Suprapubic skin (tissue), 4 donors: ENCODE measurements at regions not wholly inside any gene's neighbourhood (a gene's known extent, or its start where the extent isn't known, plus 50 kb on each side); places are given as distances from the start of the nearest gene placed in this dataset.

Experiments
- DNase-seq, 2 donors: peaks; one replicate each; pipeline ENCODE4 v3.0.0-alpha.2; 2019; ENCODE audit warnings: low spot score in 2 of 2
- H3K27ac ChIP-seq: fragments of 200-600 bp; sonication (generic); one replicate; pipeline ENCODE4 v1.5.1; 2019
- H3K27me3 ChIP-seq: fragments of 200-600 bp; sonication (generic); one replicate; pipeline ENCODE4 v1.5.1; 2019
- H3K36me3 ChIP-seq: fragments of 200-600 bp; sonication (generic); one replicate; pipeline ENCODE4 v1.5.1; 2019
- H3K4me1 ChIP-seq: fragments of 200-600 bp; sonication (generic); one replicate; pipeline ENCODE4 v1.5.1; 2019
- H3K4me3 ChIP-seq: fragments of 200-600 bp; sonication (generic); one replicate; pipeline ENCODE4 v1.5.1; 2019; ENCODE audit warnings: mild to moderate bottlenecking
- H3K9me3 ChIP-seq: fragments of 200-600 bp; sonication (generic); one replicate; pipeline ENCODE4 v1.5.1; 2019
- EP300 ChIP-seq: sonication (generic); formaldehyde crosslinking; IDR thresholded peaks from one replicate; pipeline ENCODE4 v1.6.1; 2017; ENCODE audit warnings: antibody characterized with exemption
- POLR2A ChIP-seq, 2 donors: fragments of 450-650 bp; IDR thresholded peaks; one replicate each; pipeline ENCODE4 v1.6.1; 2017; ENCODE audit warnings: antibody characterized with exemption in 2 of 2, mild to moderate bottlenecking in 2 of 2, moderate library complexity in 2 of 2
- POLR2AphosphoS5 ChIP-seq, 3 donors: sonication (generic); formaldehyde crosslinking; IDR thresholded peaks; one replicate each; pipeline ENCODE4 v1.6.1; 2017; ENCODE audit warnings: antibody characterized with exemption in 3 of 3
- WGBS: methylation state at CpG from one replicate; pipeline ENCODE4 v1.1.5; 2018; 5-methylcytosine and 5-hydroxymethylcytosine counted together
- TF ChIP-seq, protein P1 (sequence below), 2 donors: fragments of 200-600 bp in 1 of 2; fragments of 450-650 bp in 1 of 2; sonication (generic) in 1 of 2; IDR thresholded peaks; one replicate each; pipeline ENCODE4 v1.5.1; 2016 to 2019; ENCODE audit warnings: antibody characterized with exemption in 2 of 2, mild to moderate bottlenecking in 1 of 2, moderate library complexity in 1 of 2

- Histone ChIP-seq H3K27me3 (no peaks in the 10 kb centered on the region), H3K4me1 (no peaks in the 10 kb centered on the region), H3K4me3 (no peak overlapping the region), H3K36me3 (no peaks in the 10 kb centered on the region), H3K9me3 (no peaks in the 10 kb centered on the region), H3K27ac (no peak overlapping the region)
- TF ChIP-seq POLR2A (IDR thresholded peaks at IDR 0.05), result no peak
- WGBS, result 26% methylated on average over 2 of the region's 2 CpGs
- DNase-seq, result no peak
Measured at GRCh38 chr14:71267691-71268090, 360.4 kb downstream of the PCNX1 start.

GRCh38 chr14:71270111-71270510 lies 362.9 kb downstream of the PCNX1 start:
- 89% methylated on average over 1 of the region's 1 CpG for WGBS
- H3K4me1 ChIP-seq, result no peaks in the 10 kb centered on the region

DNA sequence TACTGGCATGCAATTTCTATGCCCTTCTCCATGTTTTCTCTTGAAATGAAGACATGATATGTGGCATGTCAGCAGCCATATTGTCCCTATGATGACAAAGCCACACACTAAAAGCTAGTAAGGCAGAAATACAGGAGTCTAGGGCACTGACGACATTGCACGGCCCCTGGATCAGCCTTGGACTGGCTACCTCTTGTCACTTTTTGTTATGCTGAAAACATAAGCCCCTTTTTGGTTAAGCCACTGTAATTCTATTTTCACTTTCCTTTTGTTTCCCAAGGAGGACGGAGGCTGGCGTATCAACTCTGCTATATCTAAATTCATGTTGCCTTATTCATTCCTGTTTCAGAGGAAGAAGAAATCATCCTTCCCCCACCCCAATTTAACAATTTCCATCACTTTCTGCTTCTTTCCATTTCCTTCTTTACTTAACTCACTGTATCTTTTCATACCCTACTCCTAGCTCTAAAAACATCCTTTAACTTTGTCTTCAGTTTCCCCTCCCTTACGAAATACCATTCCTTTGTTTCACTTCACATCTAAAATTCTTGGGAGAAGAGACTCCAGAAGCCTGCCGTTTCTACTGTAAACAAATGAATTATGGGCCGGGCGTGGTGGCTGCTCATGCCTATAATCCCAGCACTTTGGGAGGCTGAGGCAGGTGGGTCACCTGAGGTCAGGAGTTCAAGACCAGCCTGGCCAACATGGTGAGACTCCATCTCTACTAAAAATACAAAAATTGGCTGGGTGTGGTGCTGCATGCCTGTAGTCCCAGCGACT lies 364.1 kb downstream of the PCNX1 start:
- TF ChIP-seq, protein P1, sequence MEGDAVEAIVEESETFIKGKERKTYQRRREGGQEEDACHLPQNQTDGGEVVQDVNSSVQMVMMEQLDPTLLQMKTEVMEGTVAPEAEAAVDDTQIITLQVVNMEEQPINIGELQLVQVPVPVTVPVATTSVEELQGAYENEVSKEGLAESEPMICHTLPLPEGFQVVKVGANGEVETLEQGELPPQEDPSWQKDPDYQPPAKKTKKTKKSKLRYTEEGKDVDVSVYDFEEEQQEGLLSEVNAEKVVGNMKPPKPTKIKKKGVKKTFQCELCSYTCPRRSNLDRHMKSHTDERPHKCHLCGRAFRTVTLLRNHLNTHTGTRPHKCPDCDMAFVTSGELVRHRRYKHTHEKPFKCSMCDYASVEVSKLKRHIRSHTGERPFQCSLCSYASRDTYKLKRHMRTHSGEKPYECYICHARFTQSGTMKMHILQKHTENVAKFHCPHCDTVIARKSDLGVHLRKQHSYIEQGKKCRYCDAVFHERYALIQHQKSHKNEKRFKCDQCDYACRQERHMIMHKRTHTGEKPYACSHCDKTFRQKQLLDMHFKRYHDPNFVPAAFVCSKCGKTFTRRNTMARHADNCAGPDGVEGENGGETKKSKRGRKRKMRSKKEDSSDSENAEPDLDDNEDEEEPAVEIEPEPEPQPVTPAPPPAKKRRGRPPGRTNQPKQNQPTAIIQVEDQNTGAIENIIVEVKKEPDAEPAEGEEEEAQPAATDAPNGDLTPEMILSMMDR (IDR thresholded peaks at IDR 0.05), result no peak
- TF ChIP-seq POLR2AphosphoS5 (IDR thresholded peaks at IDR 0.05) (no peak), EP300 (no peak), POLR2A (IDR thresholded peaks at IDR 0.05) (no peak)
- Histone ChIP-seq H3K4me1 (no peaks in the 10 kb centered on the region), H3K9me3 (no peaks in the 10 kb centered on the region), H3K27me3 (no peaks in the 10 kb centered on the region), H3K27ac (no peak overlapping the region), H3K36me3 (no peaks in the 10 kb centered on the region), H3K4me3 (no peak overlapping the region)
- DNase-seq, result no peak
- 90% methylated on average over 9 of the region's 9 CpGs for WGBS

More at GRCh38 chr14:71270111-71270510, 362.9 kb downstream of the PCNX1 start:
- Histone ChIP-seq H3K27me3 (no peaks in the 10 kb centered on the region), H3K4me3 (no peak overlapping the region), H3K9me3 (no peaks in the 10 kb centered on the region), H3K36me3 (no peaks in the 10 kb centered on the region), H3K27ac (no peak overlapping the region)
- no peak for TF ChIP-seq EP300
- TF ChIP-seq POLR2AphosphoS5 (IDR thresholded peaks at IDR 0.05), result no peak
- TF ChIP-seq, protein P1 (IDR thresholded peaks at IDR 0.05), result no peak
- no peak for TF ChIP-seq POLR2A (IDR thresholded peaks at IDR 0.05)
- DNase-seq, result no peak

- Histone ChIP-seq H3K27ac (no peak overlapping the region), H3K36me3 (no peaks in the 10 kb centered on the region), H3K27me3 (no peaks in the 10 kb centered on the region), H3K4me3 (no peak overlapping the region), H3K9me3 (no peaks in the 10 kb centered on the region), H3K4me1 (no peaks in the 10 kb centered on the region)
- DNase-seq, result no peak
- TF ChIP-seq, protein P1 (IDR thresholded peaks at IDR 0.05), result no peak
- TF ChIP-seq POLR2AphosphoS5 (IDR thresholded peaks at IDR 0.05) (no peak), EP300 (no peak), POLR2A (IDR thresholded peaks at IDR 0.05) (no peak)
- WGBS, result 87% methylated on average over 2 of the region's 2 CpGs
Measured at GRCh38 chr14:71273366-71273765, 366.1 kb downstream of the PCNX1 start.

DNA sequence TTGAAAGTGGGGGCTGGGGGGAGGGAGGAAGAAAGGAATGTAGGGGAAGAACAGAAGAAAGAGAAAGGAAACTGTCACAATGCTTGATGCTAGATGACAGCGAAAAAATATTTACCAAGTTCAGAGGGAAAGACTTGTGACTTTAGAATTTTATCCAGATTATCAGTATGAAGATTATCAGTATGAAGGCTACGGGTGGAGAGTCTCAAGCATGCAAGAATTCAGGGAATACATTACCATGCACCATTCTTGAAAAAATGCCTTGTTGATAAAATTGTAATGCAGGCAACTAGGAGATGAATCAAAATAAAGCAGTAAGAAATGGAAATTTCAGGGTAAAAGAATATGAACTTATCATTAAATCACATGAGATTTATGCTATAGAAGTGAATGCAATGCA lies 376.8 kb downstream of the PCNX1 start:
- Histone ChIP-seq H3K36me3 (no peaks in the 10 kb centered on the region), H3K27ac (no peak overlapping the region), H3K9me3 (no peaks in the 10 kb centered on the region), H3K27me3 (no peaks in the 10 kb centered on the region), H3K4me3 (no peak overlapping the region), H3K4me1 (no peaks in the 10 kb centered on the region)
- 69% methylated on average over 2 of the region's 2 CpGs for WGBS
- TF ChIP-seq POLR2AphosphoS5 (IDR thresholded peaks at IDR 0.05) (no peak), EP300 (no peak), POLR2A (IDR thresholded peaks at IDR 0.05) (no peak)
- TF ChIP-seq, protein P1 (IDR thresholded peaks at IDR 0.05), result no peak
- DNase-seq, result no peak
